NCI-H82 treated with DMSO at 0.1 percent for 48 hours (cell line): ENCODE measurements at regions not wholly inside any gene's neighbourhood (a gene's known extent, or its start where the extent isn't known, plus 50 kb on each side); places are given as distances from the start of the nearest gene placed in this dataset.
"Not testable (repeated sequence)": the region's sequence is repeated elsewhere in the genome, so short reads cannot be mapped to it uniquely, and the experiment has no call there.

Source experiments
- DNase-seq: peaks from one replicate; lab custom pipeline; 2025; ENCODE audit not compliant: unreplicated experiment; lab: John Stamatoyannopoulos, UW

GRCh38 chr5:2537378-2538145 is 213.9 kb downstream of the IRX2 start:
- DNase-seq = no peak

GRCh38 chr5:2536632-2537377 is 214.7 kb downstream of the IRX2 start:
- DNase-seq = no peak

GRCh38 chr5:2534970-2535369 is 216.5 kb downstream of the IRX2 start:
- no peak for DNase-seq

GRCh38 chr5:2534251-2534650 is 217.2 kb downstream of the IRX2 start:
- DNase-seq = no peak

GRCh38 chr5:2533848-2534247 is 217.6 kb downstream of the IRX2 start:
- DNase-seq = not testable (repeated sequence)

GRCh38 chr5:2532809-2533208 is 218.7 kb downstream of the IRX2 start:
- DNase-seq = no peak

- no peak for DNase-seq
Observed at GRCh38 chr5:2531318-2531717, 220.2 kb downstream of the IRX2 start.

GRCh38 chr5:2530609-2531008 is 220.9 kb downstream of the IRX2 start:
- no peak for DNase-seq

GRCh38 chr5:2529371-2530092 is 221.9 kb downstream of the IRX2 start:
- DNase-seq = no peak

- DNase-seq = no peak
Observed at GRCh38 chr5:2525351-2525750, 226.1 kb downstream of the IRX2 start.

- DNase-seq = no peak
Observed at GRCh38 chr5:2524620-2525019, 226.9 kb downstream of the IRX2 start.

GRCh38 chr5:2523180-2523579 is 228.3 kb downstream of the IRX2 start:
- no peak for DNase-seq

- no peak for DNase-seq
Observed at GRCh38 chr5:2522372-2522771, 229.1 kb downstream of the IRX2 start.

- no peak for DNase-seq
Observed at GRCh38 chr5:2519153-2519552, 232.3 kb downstream of the IRX2 start.

GRCh38 chr5:2517451-2517850 is 234.0 kb downstream of the IRX2 start:
- no peak for DNase-seq

GRCh38 chr5:2515180-2515764 is 236.2 kb downstream of the IRX2 start:
- no peak for DNase-seq

- no peak for DNase-seq
Observed at GRCh38 chr5:2514484-2514883, 237.0 kb downstream of the IRX2 start.

GRCh38 chr5:2511706-2512105 is 239.8 kb downstream of the IRX2 start:
- no peak for DNase-seq

GRCh38 chr5:2511126-2511525 is 240.4 kb downstream of the IRX2 start:
- DNase-seq = no peak

- no peak for DNase-seq
Observed at GRCh38 chr5:2509527-2509926, 241.9 kb downstream of the IRX2 start.

- DNase-seq = no peak
Observed at GRCh38 chr5:2508514-2508913, 243.0 kb downstream of the IRX2 start.
